ENCODE measurements at regions not wholly inside any gene's neighbourhood (a gene's known extent, or its start where the extent isn't known, plus 50 kb on each side); places are given as distances from the start of the nearest gene placed in this dataset.
"Not testable (repeated sequence)": the region's sequence is repeated elsewhere in the genome, so short reads cannot be mapped to it uniquely, and the experiment has no call there.

GRCh38 chr20:64327223-64327549 lies 71.6 kb downstream of the PCMTD2 start:
- not testable (repeated sequence) for DNase-seq (ENCODE audit: low read depth)

GRCh38 chr20:64327550-64328317 lies 72.2 kb downstream of the PCMTD2 start:
- peak; percentile 49 for DNase-seq (ENCODE audit: low read depth)

GRCh38 chr20:64328595-64329250 lies 73.2 kb downstream of the PCMTD2 start:
- DNase-seq (ENCODE audit: low read depth) = peak; percentile 71

DNA sequence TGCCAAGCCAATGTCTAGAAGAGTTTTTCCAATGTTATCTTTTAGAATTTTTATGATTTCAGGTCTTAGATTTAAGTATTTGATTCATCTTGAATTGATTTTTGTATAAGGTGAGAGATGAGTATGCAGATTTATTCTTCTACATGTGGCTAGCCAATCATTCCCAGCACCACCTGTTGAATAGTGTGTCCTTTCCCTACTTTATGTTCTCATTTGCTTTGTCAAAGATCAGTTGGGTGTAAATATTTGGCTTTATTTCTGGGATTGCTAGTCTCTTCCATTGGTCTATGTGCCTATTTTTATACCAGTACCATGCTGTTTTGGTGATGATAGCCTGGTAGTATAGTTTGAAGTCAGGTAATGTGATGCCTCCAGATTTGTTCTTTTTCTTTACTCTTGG lies 77.1 kb downstream of the PCMTD2 start:
- DNase-seq (ENCODE audit: low read depth) = not testable (repeated sequence)

All from amniotic epithelial cell (primary cell).